ENCODE measurements at regions not wholly inside any gene's neighbourhood (a gene's known extent, or its start where the extent isn't known, plus 50 kb on each side); places are given as distances from the start of the nearest gene placed in this dataset.

DNA sequence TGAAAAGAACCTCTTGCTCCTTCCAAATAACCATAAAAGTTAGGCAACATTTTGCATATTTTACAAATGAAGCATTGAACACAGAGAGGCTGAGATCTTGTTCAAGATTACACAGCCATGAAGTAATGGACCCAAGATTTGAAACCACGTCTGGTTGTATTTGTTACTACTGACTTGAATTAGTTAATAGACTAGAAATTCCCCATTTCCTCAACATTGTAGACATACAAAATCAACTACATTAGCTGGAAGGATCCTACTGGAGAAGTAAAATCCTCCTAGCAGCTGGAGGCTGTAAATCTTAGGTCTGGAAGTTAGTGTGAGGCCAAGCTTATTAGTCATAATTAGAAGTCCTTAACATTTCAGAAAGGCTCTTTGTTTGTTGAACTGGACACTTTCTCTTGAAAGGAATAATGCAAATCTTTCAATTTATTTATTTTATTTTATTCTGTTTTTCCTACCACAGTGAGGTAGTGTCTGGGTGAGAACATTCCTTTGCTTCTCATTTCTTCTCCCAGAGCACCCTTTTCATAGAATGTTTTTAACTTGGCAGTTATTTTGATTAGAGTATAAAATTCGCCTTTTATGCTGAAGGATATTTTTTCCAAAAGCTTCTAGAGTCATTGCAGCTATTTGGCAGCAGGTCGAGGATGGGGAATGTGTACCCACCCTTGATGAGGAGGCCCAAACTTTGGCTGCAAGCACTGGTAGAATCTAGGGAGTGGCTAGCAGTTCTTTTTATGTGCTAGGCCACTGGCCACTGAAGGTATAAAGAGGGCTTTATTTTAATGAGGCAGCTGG is 62.0 kb upstream of the CLNK start:
- no peaks in the 10 kb centered on the region for H3K27me3 ChIP-seq
- DNase-seq: no peak

DNA sequence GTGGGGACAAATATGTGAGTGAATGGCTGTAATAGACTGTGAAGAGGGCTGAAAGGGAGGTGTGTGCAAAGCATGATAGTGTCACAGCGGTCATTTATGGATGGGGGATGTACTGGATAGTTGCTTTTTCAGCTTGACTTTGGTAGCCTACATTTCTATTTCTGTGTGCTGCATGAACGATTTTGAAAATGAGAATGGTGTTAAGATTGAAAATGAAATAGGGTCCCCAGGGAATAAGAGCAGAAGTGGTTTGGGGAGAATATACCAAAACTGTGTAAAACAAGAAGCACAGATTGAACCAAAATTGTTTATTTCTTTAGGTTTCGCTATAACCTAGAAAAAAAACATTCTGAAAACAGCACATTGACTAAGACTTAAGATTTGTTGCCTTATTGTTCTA is 58.8 kb upstream of the CLNK start:
- Histone ChIP-seq H3K36me3 (no peaks in the 10 kb centered on the region), H3K27me3 (no peaks in the 10 kb centered on the region), H3K4me1 (no peaks in the 10 kb centered on the region), H3K4me3 (no peak overlapping the region), H3K9me3 (no peaks in the 10 kb centered on the region), H3K27ac (no peak overlapping the region)
- no peak for DNase-seq
- intact Hi-C loops (cut with DNase I): no loop called here
- ATAC-seq: no peak
- TF ChIP-seq, protein P1, sequence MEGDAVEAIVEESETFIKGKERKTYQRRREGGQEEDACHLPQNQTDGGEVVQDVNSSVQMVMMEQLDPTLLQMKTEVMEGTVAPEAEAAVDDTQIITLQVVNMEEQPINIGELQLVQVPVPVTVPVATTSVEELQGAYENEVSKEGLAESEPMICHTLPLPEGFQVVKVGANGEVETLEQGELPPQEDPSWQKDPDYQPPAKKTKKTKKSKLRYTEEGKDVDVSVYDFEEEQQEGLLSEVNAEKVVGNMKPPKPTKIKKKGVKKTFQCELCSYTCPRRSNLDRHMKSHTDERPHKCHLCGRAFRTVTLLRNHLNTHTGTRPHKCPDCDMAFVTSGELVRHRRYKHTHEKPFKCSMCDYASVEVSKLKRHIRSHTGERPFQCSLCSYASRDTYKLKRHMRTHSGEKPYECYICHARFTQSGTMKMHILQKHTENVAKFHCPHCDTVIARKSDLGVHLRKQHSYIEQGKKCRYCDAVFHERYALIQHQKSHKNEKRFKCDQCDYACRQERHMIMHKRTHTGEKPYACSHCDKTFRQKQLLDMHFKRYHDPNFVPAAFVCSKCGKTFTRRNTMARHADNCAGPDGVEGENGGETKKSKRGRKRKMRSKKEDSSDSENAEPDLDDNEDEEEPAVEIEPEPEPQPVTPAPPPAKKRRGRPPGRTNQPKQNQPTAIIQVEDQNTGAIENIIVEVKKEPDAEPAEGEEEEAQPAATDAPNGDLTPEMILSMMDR (IDR thresholded peaks at IDR 0.05): no peak

More for the DNA sequence above, 62.0 kb upstream of the CLNK start:
- ATAC-seq: no peak
- intact Hi-C loops (cut with DNase I): no loop called here
- Histone ChIP-seq H3K27ac (no peak overlapping the region), H3K4me1 (no peaks in the 10 kb centered on the region), H3K36me3 (no peaks in the 10 kb centered on the region), H3K4me3 (no peak overlapping the region), H3K9me3 (no peaks in the 10 kb centered on the region)
- TF ChIP-seq, protein P1 (IDR thresholded peaks at IDR 0.05): no peak

DNA sequence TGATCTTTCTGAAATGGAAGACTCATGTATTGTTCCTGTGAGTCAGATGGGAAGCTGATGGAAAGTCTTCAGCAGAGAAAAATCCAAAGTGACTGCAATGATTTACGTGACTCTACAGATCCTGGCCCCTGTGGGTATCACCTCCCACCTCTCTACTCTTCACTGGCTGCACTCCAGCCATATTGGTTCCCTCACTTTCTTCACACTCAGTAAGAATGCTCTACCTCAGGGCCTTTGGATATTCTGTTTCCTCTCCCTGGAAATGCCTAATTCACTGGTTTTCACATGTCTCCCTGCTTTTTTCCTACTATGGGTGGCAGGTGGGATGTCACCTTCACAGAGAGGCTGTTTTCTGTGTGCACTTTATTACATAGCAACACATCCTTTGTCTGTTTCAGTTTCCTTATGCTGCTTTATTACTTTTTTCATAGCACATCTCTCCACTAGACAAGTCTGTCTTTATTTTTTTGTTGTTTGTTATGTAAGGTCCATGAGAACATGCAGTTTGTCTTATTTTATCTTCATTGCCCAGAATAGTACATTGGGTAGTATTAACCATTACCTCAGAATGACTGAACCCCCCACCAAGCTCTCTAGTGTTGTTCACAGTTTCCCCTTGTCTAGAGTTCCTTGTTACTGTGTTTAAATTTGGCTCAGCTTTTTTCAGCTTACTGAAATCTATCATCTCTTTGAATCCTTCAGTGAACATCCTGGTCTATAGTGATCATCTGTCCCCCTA is 57.6 kb upstream of the CLNK start:
- no peaks in the 10 kb centered on the region for H3K9me3 ChIP-seq
- ATAC-seq (no peak), DNase-seq (no peak)
- H3K36me3 ChIP-seq: no peaks in the 10 kb centered on the region
- H3K27ac ChIP-seq: no peak overlapping the region
- TF ChIP-seq, protein P1 (IDR thresholded peaks at IDR 0.05): no peak
- H3K4me1 ChIP-seq: no peaks in the 10 kb centered on the region
- intact Hi-C loops (cut with DNase I): no loop called here
- no peaks in the 10 kb centered on the region for H3K27me3 ChIP-seq
- H3K4me3 ChIP-seq: no peak overlapping the region

DNA sequence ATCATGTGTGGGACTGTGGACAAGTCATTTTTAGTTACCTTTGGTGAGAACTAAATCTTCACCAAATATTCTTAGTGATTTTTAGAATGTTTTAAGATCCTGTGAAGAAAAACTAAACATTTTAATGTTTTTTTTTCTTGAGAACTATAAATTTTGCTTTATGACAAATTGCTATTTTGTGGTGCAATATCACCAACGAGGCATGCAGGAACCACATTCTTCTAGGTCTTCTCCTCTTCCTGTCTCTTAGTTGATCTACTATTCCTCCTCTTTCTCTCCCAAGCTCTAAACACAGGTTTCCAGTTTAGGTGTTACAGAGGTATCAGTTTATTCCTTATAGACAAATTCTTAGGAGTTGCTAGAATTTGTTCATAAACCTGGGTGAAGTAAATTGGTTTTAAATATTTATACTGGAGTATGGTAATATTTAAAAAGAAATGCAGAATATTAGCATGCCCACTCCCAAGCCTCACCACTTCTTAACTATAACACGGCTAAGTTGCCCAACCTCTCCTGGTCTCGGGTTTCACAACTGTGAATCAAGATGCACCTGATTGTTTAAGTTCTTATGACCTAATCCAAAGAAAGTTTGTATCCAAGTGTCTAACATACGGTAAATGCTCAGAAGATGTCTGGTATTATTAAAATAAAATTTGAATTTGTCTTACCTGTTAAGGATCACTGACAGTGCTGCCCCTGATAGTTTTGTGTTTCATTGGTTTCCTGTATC is 56.5 kb upstream of the CLNK start:
- Histone ChIP-seq H3K4me3 (no peak overlapping the region), H3K27me3 (no peaks in the 10 kb centered on the region), H3K27ac (no peak overlapping the region), H3K36me3 (no peaks in the 10 kb centered on the region), H3K9me3 (no peaks in the 10 kb centered on the region), H3K4me1 (no peaks in the 10 kb centered on the region)
- intact Hi-C loops (cut with DNase I): no loop called here
- TF ChIP-seq, protein P1 (IDR thresholded peaks at IDR 0.05): no peak
- no peak for DNase-seq
- no peak for ATAC-seq

DNA sequence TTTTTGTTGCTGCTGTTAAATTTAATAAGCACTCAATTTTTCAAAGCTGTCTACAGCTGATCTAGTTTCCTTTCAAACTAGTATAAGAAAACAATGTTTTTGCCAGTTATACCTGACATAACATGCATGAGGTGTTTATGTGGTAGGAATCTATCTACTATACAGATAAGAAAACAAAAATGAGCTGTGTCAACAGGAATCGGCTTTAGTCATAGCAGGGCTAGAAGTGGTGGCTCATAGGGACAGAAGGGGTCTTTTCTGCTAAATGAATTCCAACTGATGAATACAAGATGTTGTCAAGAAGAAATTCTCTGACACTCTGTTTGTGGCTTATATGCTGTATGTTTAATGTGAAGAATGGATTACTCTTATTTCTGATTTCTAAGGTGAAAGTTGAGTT is 55.7 kb upstream of the CLNK start:
- TF ChIP-seq, protein P1 (IDR thresholded peaks at IDR 0.05): no peak
- Histone ChIP-seq H3K36me3 (no peaks in the 10 kb centered on the region), H3K4me3 (no peak overlapping the region), H3K9me3 (no peaks in the 10 kb centered on the region), H3K27ac (no peak overlapping the region), H3K4me1 (no peaks in the 10 kb centered on the region), H3K27me3 (no peaks in the 10 kb centered on the region)
- no peak for DNase-seq
- intact Hi-C loops (cut with DNase I): no loop called here
- ATAC-seq: no peak
